ENCODE measurements at regions not wholly inside any gene's neighbourhood (a gene's known extent, or its start where the extent isn't known, plus 50 kb on each side); places are given as distances from the start of the nearest gene placed in this dataset.
A peak's percentile ranks its signal among the peaks of the same experiment; 100 is the strongest.

GRCh38 chr9:4435197-4435596 lies 55.1 kb upstream of the SLC1A1 start:
- peak; percentile 75 for DNase-seq (ENCODE audit: low read depth)

GRCh38 chr9:4433379-4433778 lies 56.9 kb upstream of the SLC1A1 start:
- DNase-seq (ENCODE audit: low read depth): no peak

- no peak for DNase-seq (ENCODE audit: low read depth)
Observed at GRCh38 chr9:4430432-4431261, 59.6 kb upstream of the SLC1A1 start.

- no peak for DNase-seq (ENCODE audit: low read depth)
Observed at GRCh38 chr9:4425319-4426045, 64.8 kb upstream of the SLC1A1 start.

GRCh38 chr9:4424891-4425290 lies 65.4 kb upstream of the SLC1A1 start:
- DNase-seq (ENCODE audit: low read depth): no peak

DNA sequence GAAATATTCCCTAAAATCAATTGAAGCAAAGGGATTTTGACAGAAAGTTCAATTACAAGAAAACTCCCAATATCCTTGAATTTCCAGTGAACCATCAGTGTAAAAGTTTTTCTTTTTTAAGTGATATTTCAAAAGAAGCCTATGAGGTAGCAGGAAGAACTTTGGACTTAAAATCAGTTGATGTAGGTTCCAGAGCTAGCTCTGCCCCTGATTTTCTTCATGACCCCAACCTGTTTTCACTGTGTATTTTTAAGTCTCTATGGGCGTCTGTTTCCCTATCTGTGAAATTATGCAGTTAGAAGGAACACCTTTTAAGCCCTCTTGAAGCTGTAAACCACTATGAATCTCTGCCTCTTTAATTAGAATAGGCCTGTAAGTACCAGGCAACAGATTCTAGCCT lies 66.2 kb upstream of the SLC1A1 start:
- DNase-seq (ENCODE audit: low read depth): no peak

- no peak for DNase-seq (ENCODE audit: low read depth)
Observed at GRCh38 chr9:4423207-4423610, 67.1 kb upstream of the SLC1A1 start.

- DNase-seq (ENCODE audit: low read depth): no peak
Observed at GRCh38 chr9:4422495-4422894, 67.8 kb upstream of the SLC1A1 start.

DNA sequence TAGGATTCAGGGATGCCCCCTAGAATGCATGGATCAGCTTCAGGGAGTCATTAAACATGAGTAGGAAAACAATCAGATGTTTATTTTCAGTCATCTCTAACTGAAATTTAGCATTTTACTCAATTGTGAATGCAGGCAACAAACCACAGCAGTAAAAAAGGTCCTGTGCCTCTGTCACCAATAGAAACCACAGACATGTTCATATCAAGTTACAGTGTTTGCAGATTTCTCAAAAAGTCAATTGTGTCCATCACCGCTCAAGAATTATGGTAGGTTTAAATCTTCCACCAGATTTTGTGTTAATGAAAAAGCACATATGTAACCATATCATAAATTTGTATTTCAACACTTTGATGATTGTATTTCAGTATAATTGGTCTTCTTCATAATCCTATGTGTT lies 68.4 kb upstream of the SLC1A1 start:
- DNase-seq (ENCODE audit: low read depth): no peak

GRCh38 chr9:4420351-4420750 lies 69.9 kb upstream of the SLC1A1 start:
- DNase-seq (ENCODE audit: low read depth): no peak

GRCh38 chr9:4417578-4418325 lies 72.5 kb upstream of the SLC1A1 start:
- peak; percentile 14 for DNase-seq (ENCODE audit: low read depth)

DNA sequence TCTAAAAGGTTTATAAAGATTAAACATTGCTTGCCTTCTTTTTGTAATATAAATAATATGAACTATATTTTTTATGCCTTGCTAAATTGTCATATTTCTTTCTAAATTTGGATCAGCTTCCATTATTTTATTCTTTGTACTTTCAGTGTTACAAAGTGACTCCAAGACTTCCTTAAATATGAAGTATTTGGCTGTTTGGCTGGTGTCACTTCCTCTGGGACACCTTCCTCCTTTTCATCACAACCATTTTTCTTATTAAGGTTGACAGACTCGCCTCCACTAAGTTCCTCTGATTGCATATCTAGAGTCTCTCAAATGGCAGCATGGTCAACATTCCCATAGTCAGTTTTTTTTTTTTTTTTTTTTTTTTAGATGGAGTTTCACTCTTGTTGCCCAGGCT lies 73.8 kb upstream of the SLC1A1 start:
- DNase-seq (ENCODE audit: low read depth): no peak

DNA sequence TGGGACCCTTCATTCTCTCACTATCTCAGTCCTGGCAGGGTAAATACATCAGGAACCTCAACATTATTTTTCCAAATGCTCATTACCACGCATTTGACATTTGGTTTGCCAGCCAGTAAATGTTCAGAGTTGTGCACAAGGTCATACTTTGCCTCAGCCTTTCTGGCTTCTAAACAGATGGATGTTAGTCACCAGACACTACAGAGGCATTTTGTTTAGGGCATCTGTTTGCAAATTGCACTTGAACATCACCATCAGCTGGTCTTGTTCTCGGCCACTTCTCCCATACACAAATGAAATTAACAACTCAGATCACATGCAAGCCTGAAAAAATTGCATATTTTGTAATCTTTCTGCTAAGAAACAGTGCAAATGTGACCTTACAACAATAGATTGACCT lies 75.0 kb upstream of the SLC1A1 start:
- no peak for DNase-seq (ENCODE audit: low read depth)

DNA sequence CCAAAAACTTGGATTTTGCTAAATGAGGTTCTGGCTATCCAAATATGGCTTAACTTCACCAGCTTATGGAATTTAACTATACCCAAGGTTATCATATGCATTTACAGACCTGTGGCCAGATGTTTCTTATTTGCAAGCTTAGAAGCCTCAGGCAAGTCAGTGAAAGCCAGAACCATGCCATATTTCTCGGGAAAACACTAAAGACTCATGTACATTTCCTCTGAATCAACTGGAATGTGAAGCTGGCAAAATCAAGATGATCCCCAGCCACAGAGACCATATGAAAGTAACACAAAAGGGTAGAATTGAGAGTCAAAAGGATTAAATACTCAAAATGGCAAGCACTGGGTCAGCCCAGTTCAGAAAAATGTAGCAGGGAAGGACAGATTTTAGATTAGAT lies 76.4 kb upstream of the SLC1A1 start:
- peak; percentile 40 for DNase-seq (ENCODE audit: low read depth)

DNA sequence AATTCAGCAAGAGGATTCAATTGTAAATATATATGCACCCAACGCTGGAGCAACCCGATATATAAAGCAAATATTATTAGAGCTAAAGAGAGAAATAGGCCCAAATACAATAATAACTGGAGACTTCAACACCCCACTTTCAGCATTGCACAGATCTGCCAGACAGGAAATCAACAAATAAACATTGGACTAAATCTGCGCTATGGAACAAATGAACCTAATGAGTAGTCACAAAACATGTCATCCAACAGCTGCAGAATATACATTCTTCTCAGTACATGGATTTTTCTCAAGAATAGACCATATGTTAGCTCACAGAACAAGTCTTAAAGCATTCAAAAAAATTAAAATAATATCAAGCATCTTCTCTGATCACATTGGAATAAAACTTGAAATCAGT lies 86.1 kb upstream of the SLC1A1 start:
- no peak for DNase-seq (ENCODE audit: low read depth)

DNA sequence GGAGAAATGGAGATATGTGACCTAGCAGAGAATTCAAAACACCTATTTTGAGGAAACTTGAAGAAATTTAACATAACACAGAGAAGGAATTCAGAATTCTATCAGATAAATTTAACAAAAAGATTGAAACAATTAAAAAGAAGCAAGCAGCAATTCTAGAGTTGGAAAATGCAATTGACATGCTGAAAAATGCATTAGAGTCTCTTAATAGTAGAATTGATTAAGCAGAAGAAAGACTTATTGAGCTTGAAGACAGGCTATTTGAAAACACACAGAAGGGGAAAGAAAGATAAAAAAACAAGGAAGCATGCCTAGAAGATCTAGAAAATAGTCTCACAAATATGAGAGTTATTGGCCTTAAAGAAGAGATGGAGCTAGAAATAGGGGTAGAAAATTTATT lies 87.8 kb upstream of the SLC1A1 start:
- DNase-seq (ENCODE audit: low read depth): no peak

DNA sequence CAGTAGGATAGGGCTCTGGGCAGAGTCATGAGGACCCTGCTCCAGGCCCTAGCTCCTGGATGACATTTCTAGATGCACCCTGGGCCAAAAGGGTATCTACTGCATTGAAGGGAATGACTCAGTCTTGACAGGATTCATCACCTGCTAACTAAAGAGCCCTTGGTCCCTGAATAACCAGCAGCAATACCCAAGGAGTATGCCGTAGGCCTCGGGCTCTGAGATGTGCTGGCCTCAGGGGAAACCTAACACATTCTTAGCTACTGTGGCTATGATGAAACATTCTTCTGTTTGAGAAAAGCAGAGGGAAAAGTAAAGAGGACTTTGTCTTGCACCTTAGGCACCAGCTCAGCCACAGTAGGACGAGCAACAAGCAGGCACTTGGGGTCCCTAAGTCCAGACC lies 89.5 kb upstream of the SLC1A1 start:
- DNase-seq (ENCODE audit: low read depth): no peak

DNA sequence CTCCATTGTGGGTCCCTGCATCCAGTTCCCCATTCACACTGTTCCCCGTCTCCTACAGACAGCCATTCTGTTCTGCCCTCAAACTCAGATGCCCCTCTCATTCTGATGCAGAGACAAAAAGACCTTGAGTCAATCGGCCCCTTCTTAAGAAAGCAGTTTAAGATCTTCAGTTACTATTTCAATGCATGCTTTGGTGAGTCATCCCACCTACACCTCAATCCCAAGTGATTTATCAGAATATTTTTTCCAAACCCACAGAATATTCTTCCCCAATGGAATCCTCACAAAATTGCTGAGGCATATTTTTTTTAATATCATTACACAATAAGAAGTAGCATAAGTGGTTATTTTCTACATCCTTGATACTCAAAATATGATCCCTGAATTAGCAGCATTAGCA lies 92.4 kb upstream of the SLC1A1 start:
- DNase-seq (ENCODE audit: low read depth): no peak

- DNase-seq (ENCODE audit: low read depth): no peak
Observed at GRCh38 chr9:4393806-4394523, 94.1 kb upstream of the GLIS3 start.

DNA sequence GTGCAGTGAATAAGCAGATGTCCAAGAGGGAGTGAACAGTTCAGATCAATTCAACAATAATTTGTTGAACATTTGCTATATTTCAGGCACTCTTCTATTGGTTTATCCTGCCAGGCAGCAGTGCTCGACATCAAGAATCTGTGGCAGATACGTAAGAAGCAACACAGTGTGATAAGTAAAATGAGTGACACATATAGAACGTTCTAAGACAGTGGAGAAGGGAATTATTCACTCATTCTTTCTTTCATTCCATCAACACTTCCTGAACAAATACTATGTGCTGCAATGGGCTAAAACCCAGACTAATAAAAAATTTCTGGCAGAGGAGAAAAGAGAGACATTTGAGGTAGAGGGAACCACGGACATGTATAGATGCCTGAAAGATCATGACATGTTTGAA lies 89.9 kb upstream of the GLIS3 start:
- DNase-seq (ENCODE audit: low read depth): no peak

GRCh38 chr9:4389003-4389402 lies 89.1 kb upstream of the GLIS3 start:
- no peak for DNase-seq (ENCODE audit: low read depth)

DNA sequence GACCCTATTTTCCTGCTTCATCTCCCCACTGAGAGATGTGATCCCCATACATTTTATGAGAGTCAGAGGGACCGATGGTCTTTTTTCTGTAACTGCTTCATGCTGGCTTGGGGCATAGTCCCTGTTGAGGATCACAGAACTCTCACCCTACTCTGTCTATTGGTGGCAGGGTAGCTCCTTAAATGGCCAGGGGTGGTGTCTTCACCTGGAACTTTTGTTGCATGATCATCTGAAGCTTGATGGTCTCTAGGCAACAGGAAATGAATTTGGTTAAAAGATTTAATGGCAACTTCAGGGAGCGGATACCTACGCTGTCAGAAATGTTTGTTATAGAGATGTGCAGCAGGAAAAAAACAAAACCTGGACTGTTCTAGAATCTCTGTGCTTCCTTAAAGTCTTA lies 87.0 kb upstream of the GLIS3 start:
- no peak for DNase-seq (ENCODE audit: low read depth)
